T-cell (primary cell): ENCODE measurements at regions not wholly inside any gene's neighbourhood (a gene's known extent, or its start where the extent isn't known, plus 50 kb on each side); places are given as distances from the start of the nearest gene placed in this dataset.

Experiments used
- ATAC-seq, 4 experiments: fragments of 200-7000 bp in 3 of 4; fragments of 150-1000 bp in 1 of 4; cut with Tn5 transposase; replicated peaks in 1 of 4; 1 replicate in 3 of 4; 2 replicates in 1 of 4; pipeline ENCODE4 v1.10.0; 2021; ENCODE audit warnings: moderate library complexity in 3 of 4, mild to moderate bottlenecking in 2 of 4, moderate number of reproducible peaks in 1 of 4
- CTCF ChIA-PET, 2 donors: fragments of 300-600 bp; sonication (Branson Sonifier 250); formaldehyde crosslinking; loops; one replicate each; lab custom pipeline; 2022; ENCODE audit warnings: antibody characterized with exemption in 2 of 2; lab: Charles Lee
- POLR2A ChIA-PET, 2 donors: fragments of 300-600 bp; sonication (Branson Sonifier 250); formaldehyde crosslinking; loops; one replicate each; lab custom pipeline; 2022; ENCODE audit warnings: antibody characterized with exemption in 2 of 2; lab: Charles Lee
- DNase-seq, 35 experiments: peaks; one replicate each; pipeline versions ENCODE4 v3.0.0 to v3.0.0-alpha.2; 2013 to 2023
- H3K27ac ChIP-seq: one replicate; pipeline ENCODE4 v1.5.1; 2013; ENCODE audit warnings: low read length
- H3K27me3 ChIP-seq, 2 experiments: replicated peaks in 1 of 2; 1 replicate in 1 of 2; 2 replicates in 1 of 2; pipeline versions ENCODE4 v1.6.1 to v1.7.0; 2013; ENCODE audit warnings: low read length in 1 of 2, mixed read lengths in 1 of 2; ENCODE audit not compliant: control insufficient read depth in 2 of 2, insufficient read depth in 2 of 2; ENCODE audit errors: extremely low read depth in 1 of 2
- H3K36me3 ChIP-seq, 2 donors: 1 replicate in 1 of 2; 2 replicates in 1 of 2; pipeline versions ENCODE4 v1.6.1 to v1.7.0; 2013; ENCODE audit warnings: low read length in 1 of 2; ENCODE audit not compliant: control insufficient read depth in 2 of 2, insufficient read depth in 1 of 2; ENCODE audit errors: extremely low read depth in 1 of 2
- H3K4me1 ChIP-seq, 2 experiments: 1 replicate in 1 of 2; 2 replicates in 1 of 2; pipeline versions ENCODE4 v1.6.1 to v1.7.0; 2013; ENCODE audit warnings: low read length in 2 of 2, mixed read lengths in 1 of 2; ENCODE audit not compliant: insufficient read depth in 2 of 2, control insufficient read depth in 1 of 2; ENCODE audit errors: extremely low read depth in 1 of 2
- H3K4me3 ChIP-seq, 2 donors: 1 replicate in 1 of 2; 2 replicates in 1 of 2; pipeline versions ENCODE4 v1.5.1 to v1.7.0; 2013; ENCODE audit warnings: mild to moderate bottlenecking in 2 of 2, low read length in 1 of 2, moderate library complexity in 1 of 2; ENCODE audit not compliant: control insufficient read depth in 1 of 2; ENCODE audit errors: extremely low read depth in 1 of 2
- H3K9me3 ChIP-seq: 2 replicates; pipeline ENCODE4 v1.7.0; 2013
- H3K27ac Mint-ChIP-seq, 2 donors: one replicate each; pipeline ENCODE4 v1.8.0; 2020 to 2021; ENCODE audit warnings: mild to moderate bottlenecking in 2 of 2, mixed read lengths in 2 of 2
- H3K27me3 Mint-ChIP-seq, 2 donors: one replicate each; pipeline ENCODE4 v1.8.0; 2021 to 2022; ENCODE audit warnings: mixed read lengths in 2 of 2
- H3K36me3 Mint-ChIP-seq: one replicate; pipeline ENCODE4 v1.8.0; 2021; ENCODE audit warnings: mixed read lengths
- H3K4me1 Mint-ChIP-seq, 3 donors: one replicate each; pipeline ENCODE4 v1.8.0; 2020 to 2022; ENCODE audit warnings: mixed read lengths in 3 of 3, mild to moderate bottlenecking in 1 of 3
- H3K4me3 Mint-ChIP-seq, 3 donors: one replicate each; pipeline ENCODE4 v1.8.0; 2020 to 2022; ENCODE audit warnings: mild to moderate bottlenecking in 3 of 3, mixed read lengths in 3 of 3, moderate library complexity in 3 of 3
- H3K9me3 Mint-ChIP-seq, 3 donors: one replicate each; pipeline ENCODE4 v1.8.0; 2020 to 2022; ENCODE audit warnings: mixed read lengths in 3 of 3
- WGBS: methylation state at CpG from one replicate; pipeline ENCODE4 v1.1.5; 2013; ENCODE audit warnings: missing lambda C conversion rate; ENCODE audit not compliant: insufficient coverage; 5-methylcytosine and 5-hydroxymethylcytosine counted together

- no peak overlapping the region for H3K4me3 ChIP-seq
- Mint-ChIP-seq H3K4me1 (peaks cover 0 to 15% (median 8%) of the 10 kb centered on the region in 3 donors), H3K4me3 (no peak overlapping the region), H3K27ac (no peak overlapping the region), H3K27me3 (peaks cover 7 to 35% of the 10 kb centered on the region in 2 donors), H3K9me3 (peaks cover 0 to 2% (median 0%) of the 10 kb centered on the region in 3 donors), H3K36me3 (no peaks in the 10 kb centered on the region)
- no peaks in the 10 kb centered on the region for H3K36me3 ChIP-seq
- no peaks in the 10 kb centered on the region for H3K9me3 ChIP-seq
- H3K4me1 ChIP-seq, result no peaks in the 10 kb centered on the region
- DNase-seq, result no peak
- peaks cover 0 to 4% of the 10 kb centered on the region in 2 experiments for H3K27me3 ChIP-seq
- H3K27ac ChIP-seq, result no peak overlapping the region
- ChIA-PET CTCF (no interaction called here), POLR2A (interaction anchor here in 1 of 2 donors (0.6 kb wide), 1 partner anchor 30 kb away, joined by 5 read pairs; no protein-coding TSS in a partner anchor)
- no peak for ATAC-seq
- no CpG with 5 or more reads among the region's 2 CpGs for WGBS
Observed at GRCh38 chr2:16301961-16302360, 361.6 kb downstream of the MYCN start.

GRCh38 chr2:16298866-16299265 is 358.5 kb downstream of the MYCN start:
- peaks cover 0 to 2% (median 0%) of the 10 kb centered on the region in 3 donors for H3K9me3 Mint-ChIP-seq
- CTCF ChIA-PET, result interaction anchor here in 1 of 2 donors (0.6 kb wide), 1 partner anchor 81 kb away, joined by 3 read pairs; no protein-coding TSS in a partner anchor

GRCh38 chr2:16296331-16297250 is 356.2 kb downstream of the MYCN start:
- H3K4me1 Mint-ChIP-seq, result no peaks in the 10 kb centered on the region
- no peak overlapping the region for H3K27ac ChIP-seq
- ChIA-PET CTCF (no interaction called here), POLR2A (no interaction called here)
- H3K27me3 ChIP-seq, result no peaks in the 10 kb centered on the region
- DNase-seq (no peak), ATAC-seq (no peak)
- no peaks in the 10 kb centered on the region for H3K4me1 ChIP-seq
- no peak overlapping the region for H3K27ac Mint-ChIP-seq
- H3K4me3 ChIP-seq, result no peak overlapping the region
- no peaks in the 10 kb centered on the region for H3K36me3 ChIP-seq
- no peaks in the 10 kb centered on the region for H3K36me3 Mint-ChIP-seq
- no peak overlapping the region for H3K4me3 Mint-ChIP-seq
- WGBS, result 75% methylated on average over 4 of the region's 8 CpGs
- H3K27me3 Mint-ChIP-seq, result peaks cover 3 to 8% of the 10 kb centered on the region in 2 donors
- peaks cover 0 to 2% (median 0%) of the 10 kb centered on the region in 3 donors for H3K9me3 Mint-ChIP-seq
- H3K9me3 ChIP-seq, result no peaks in the 10 kb centered on the region

More at GRCh38 chr2:16298866-16299265, 358.5 kb downstream of the MYCN start:
- ATAC-seq (no peak), DNase-seq (no peak)
- POLR2A ChIA-PET, result no interaction called here
- Histone ChIP-seq H3K27me3 (peaks cover 0 to 4% of the 10 kb centered on the region in 2 experiments), H3K36me3 (no peaks in the 10 kb centered on the region), H3K4me3 (no peak overlapping the region), H3K27ac (no peak overlapping the region), H3K9me3 (no peaks in the 10 kb centered on the region), H3K4me1 (no peaks in the 10 kb centered on the region)
- Mint-ChIP-seq H3K4me3 (no peak overlapping the region), H3K27me3 (peaks cover 5 to 23% of the 10 kb centered on the region in 2 donors), H3K36me3 (no peaks in the 10 kb centered on the region), H3K27ac (no peak overlapping the region), H3K4me1 (peaks cover 0 to 12% (median 8%) of the 10 kb centered on the region in 3 donors)
- WGBS, result 100% methylated on average over 1 of the region's 3 CpGs

- no peak overlapping the region for H3K27ac Mint-ChIP-seq
- H3K4me1 Mint-ChIP-seq, result no peaks in the 10 kb centered on the region
- no peaks in the 10 kb centered on the region for H3K36me3 Mint-ChIP-seq
- Histone ChIP-seq H3K4me3 (no peak overlapping the region), H3K9me3 (no peaks in the 10 kb centered on the region), H3K27me3 (no peaks in the 10 kb centered on the region), H3K27ac (no peak overlapping the region), H3K4me1 (no peaks in the 10 kb centered on the region), H3K36me3 (no peaks in the 10 kb centered on the region)
- peaks cover 3 to 7% of the 10 kb centered on the region in 2 donors for H3K27me3 Mint-ChIP-seq
- ATAC-seq, result no peak
- ChIA-PET CTCF (no interaction called here), POLR2A (no interaction called here)
- no peak overlapping the region for H3K4me3 Mint-ChIP-seq
- DNase-seq, result no peak
- WGBS, result 85% methylated on average over 2 of the region's 6 CpGs
- H3K9me3 Mint-ChIP-seq, result peaks cover 0 to 2% (median 0%) of the 10 kb centered on the region in 3 donors
Observed at GRCh38 chr2:16296038-16296290, 355.6 kb downstream of the MYCN start.

- Histone ChIP-seq H3K9me3 (no peaks in the 10 kb centered on the region), H3K4me1 (no peaks in the 10 kb centered on the region), H3K4me3 (no peak overlapping the region), H3K36me3 (no peaks in the 10 kb centered on the region), H3K27ac (no peak overlapping the region), H3K27me3 (peaks cover 0 to 2% of the 10 kb centered on the region in 2 experiments)
- 83% methylated on average over 5 of the region's 7 CpGs for WGBS
- H3K27ac Mint-ChIP-seq, result no peak overlapping the region
- no peaks in the 10 kb centered on the region for H3K36me3 Mint-ChIP-seq
- ChIA-PET POLR2A (no interaction called here), CTCF (no interaction called here)
- no peak for DNase-seq
- ATAC-seq, result no peak
- no peaks in the 10 kb centered on the region for H3K4me1 Mint-ChIP-seq
- no peaks in the 10 kb centered on the region for H3K9me3 Mint-ChIP-seq
- H3K27me3 Mint-ChIP-seq, result peaks cover 3% of the 10 kb centered on the region in 2 donors
- no peak overlapping the region for H3K4me3 Mint-ChIP-seq
Observed at GRCh38 chr2:16294791-16295190, 354.4 kb downstream of the MYCN start.

- Histone ChIP-seq H3K27me3 (peaks cover 0 to 2% of the 10 kb centered on the region in 2 experiments), H3K36me3 (no peaks in the 10 kb centered on the region), H3K27ac (no peak overlapping the region), H3K4me3 (no peak overlapping the region), H3K9me3 (no peaks in the 10 kb centered on the region), H3K4me1 (no peaks in the 10 kb centered on the region)
- Mint-ChIP-seq H3K9me3 (no peaks in the 10 kb centered on the region), H3K27me3 (peaks cover 3% of the 10 kb centered on the region in 2 donors), H3K4me3 (no peak overlapping the region), H3K27ac (no peak overlapping the region), H3K36me3 (no peaks in the 10 kb centered on the region), H3K4me1 (no peaks in the 10 kb centered on the region)
- ATAC-seq (no peak), DNase-seq (no peak)
- CTCF ChIA-PET, result no interaction called here
- no CpG with 5 or more reads among the region's 1 CpG for WGBS
- POLR2A ChIA-PET, result no interaction called here
Observed at GRCh38 chr2:16293871-16294270, 353.5 kb downstream of the MYCN start.
